CD4-positive, alpha-beta T cell (primary cell): ENCODE measurements at regions not wholly inside any gene's neighbourhood (a gene's known extent, or its start where the extent isn't known, plus 50 kb on each side); places are given as distances from the start of the nearest gene placed in this dataset.
"Not testable (repeated sequence)": the region's sequence is repeated elsewhere in the genome, so short reads cannot be mapped to it uniquely, and the experiment has no call there.

Experiments used
- ATAC-seq: fragments of 200-7000 bp; cut with Tn5 transposase; one replicate; pipeline ENCODE4 v1.10.0; 2022; ENCODE audit warnings: mild to moderate bottlenecking; ENCODE audit not compliant: poor library complexity
- CTCF ChIA-PET: fragments of 350-600 bp; sonication (Branson Sonifier 250); formaldehyde crosslinking; loops from one replicate; lab custom pipeline; 2021; ENCODE audit warnings: antibody characterized with exemption, inconsistent platforms; lab: Charles Lee
- POLR2A ChIA-PET: fragments of 350-600 bp; sonication (Branson Sonifier 250); formaldehyde crosslinking; loops from one replicate; lab custom pipeline; 2021; ENCODE audit warnings: antibody characterized with exemption, inconsistent platforms; lab: Charles Lee
- DNase-seq, 14 experiments: peaks; one replicate each; pipeline ENCODE4 v3.0.0-alpha.2; 2013 to 2020; ENCODE audit warnings: mixed read lengths in 2 of 14
- H3K27ac ChIP-seq, 2 donors: one replicate each; pipeline versions ENCODE4 v1.5.1 to v1.7.0; 2013; ENCODE audit warnings: low read length in 2 of 2, low read depth in 1 of 2, mild to moderate bottlenecking in 1 of 2
- H3K27me3 ChIP-seq, 2 experiments: 1 replicate in 1 of 2; 2 replicates in 1 of 2; pipeline versions ENCODE4 v1.6.1 to v1.7.0; 2013; ENCODE audit warnings: low read length in 2 of 2, control low read depth in 1 of 2, mild to moderate bottlenecking in 1 of 2, moderate library complexity in 1 of 2; ENCODE audit not compliant: insufficient read depth in 2 of 2, control insufficient read depth in 1 of 2
- H3K36me3 ChIP-seq: one replicate; pipeline ENCODE4 v1.6.1; 2013; ENCODE audit warnings: low read length, control low read depth; ENCODE audit not compliant: insufficient read depth
- H3K4me1 ChIP-seq: one replicate; pipeline ENCODE4 v1.6.1; 2013; ENCODE audit warnings: low read length, control low read depth; ENCODE audit not compliant: insufficient read depth
- H3K4me3 ChIP-seq: one replicate; pipeline ENCODE4 v1.5.1; 2013; ENCODE audit warnings: mild to moderate bottlenecking, low read length, moderate library complexity
- H3K9me3 ChIP-seq, 2 experiments: 1 replicate in 1 of 2; 2 replicates in 1 of 2; pipeline versions ENCODE4 v1.6.1 to v1.7.0; 2013; ENCODE audit warnings: low read length in 2 of 2, mild to moderate bottlenecking in 2 of 2, control low read depth in 1 of 2, moderate library complexity in 1 of 2; ENCODE audit not compliant: control insufficient read depth in 1 of 2, insufficient read depth in 1 of 2
- H3K27ac Mint-ChIP-seq: one replicate; pipeline ENCODE4 v1.8.0; 2020; ENCODE audit warnings: mixed read lengths
- H3K27me3 Mint-ChIP-seq: one replicate; pipeline ENCODE4 v1.8.0; 2021; ENCODE audit warnings: mixed read lengths
- H3K36me3 Mint-ChIP-seq: one replicate; pipeline ENCODE4 v1.8.0; 2021; ENCODE audit warnings: low read depth, mixed read lengths
- H3K4me1 Mint-ChIP-seq: one replicate; pipeline ENCODE4 v1.8.0; 2021; ENCODE audit warnings: low read depth, mixed read lengths
- H3K4me3 Mint-ChIP-seq: one replicate; pipeline ENCODE4 v1.8.0; 2020; ENCODE audit warnings: mild to moderate bottlenecking, mixed read lengths
- H3K9me3 Mint-ChIP-seq: one replicate; pipeline ENCODE4 v1.8.0; 2020; ENCODE audit warnings: mixed read lengths
- CTCF ChIP-seq: fragments of 200-600 bp; IDR thresholded peaks from one replicate; pipeline ENCODE4 v1.8.0; 2022; ENCODE audit warnings: antibody characterized with exemption, mild to moderate bottlenecking
- intact Hi-C, 2 experiments: fragments of 100-400 bp; cut with DNase I in 1 of 2; cut with micrococcal nuclease in 1 of 2; formaldehyde crosslinking; loops; one replicate each; pipeline versions ENCODE4 v1.15.1 to v1.9.0; 2023 to 2025; cut with DNase I, micrococcal nuclease

- ATAC-seq (no peak), DNase-seq (no peak)
- no peak overlapping the region for H3K27ac Mint-ChIP-seq
- Histone ChIP-seq H3K27ac (no peak overlapping the region), H3K9me3 (no peaks in the 10 kb centered on the region), H3K27me3 (peaks cover 0 to 7% of the 10 kb centered on the region in 2 experiments), H3K36me3 (no peaks in the 10 kb centered on the region), H3K4me3 (no peak overlapping the region), H3K4me1 (no peaks in the 10 kb centered on the region)
- CTCF ChIA-PET = no interaction called here
- intact Hi-C loops = no loop called here
- POLR2A ChIA-PET = interaction anchor here (0.6 kb wide), 1 partner anchor 13 kb away, joined by 3 read pairs; no protein-coding TSS in a partner anchor
- no peaks in the 10 kb centered on the region for H3K4me1 Mint-ChIP-seq
- no peaks in the 10 kb centered on the region for H3K36me3 Mint-ChIP-seq
- TF ChIP-seq CTCF = no peak
- H3K9me3 Mint-ChIP-seq = peaks cover 4% of the 10 kb centered on the region
- peaks cover 9% of the 10 kb centered on the region for H3K27me3 Mint-ChIP-seq
- no peak overlapping the region for H3K4me3 Mint-ChIP-seq
These were observed 564.2 kb downstream of the PTPRU start for GRCh38 chr1:29800522-29800956.

GRCh38 chr1:29800120-29800519 is 563.8 kb downstream of the PTPRU start:
- peaks cover 11% of the 10 kb centered on the region for H3K27me3 Mint-ChIP-seq
- Histone ChIP-seq H3K9me3 (no peaks in the 10 kb centered on the region), H3K27ac (no peak overlapping the region), H3K36me3 (no peaks in the 10 kb centered on the region), H3K4me1 (no peaks in the 10 kb centered on the region), H3K27me3 (peaks cover 0 to 7% of the 10 kb centered on the region in 2 experiments), H3K4me3 (no peak overlapping the region)
- no peaks in the 10 kb centered on the region for H3K4me1 Mint-ChIP-seq
- ChIA-PET POLR2A (interaction anchor here (0.6 kb wide), 1 partner anchor 12 kb away, joined by 3 read pairs; no protein-coding TSS in a partner anchor), CTCF (no interaction called here)
- no peaks in the 10 kb centered on the region for H3K36me3 Mint-ChIP-seq
- no peak overlapping the region for H3K4me3 Mint-ChIP-seq
- H3K27ac Mint-ChIP-seq = no peak overlapping the region
- intact Hi-C loops = no loop called here
- TF ChIP-seq CTCF = no peak
- no peak for ATAC-seq
- H3K9me3 Mint-ChIP-seq = peaks cover 7% of the 10 kb centered on the region
- no peak for DNase-seq

- CTCF ChIA-PET = no interaction called here
- POLR2A ChIA-PET = no interaction called here
- Histone ChIP-seq H3K4me1 (no peaks in the 10 kb centered on the region), H3K4me3 (no peak overlapping the region), H3K36me3 (no peaks in the 10 kb centered on the region), H3K27me3 (peaks cover 0 to 7% of the 10 kb centered on the region in 2 experiments), H3K9me3 (no peaks in the 10 kb centered on the region), H3K27ac (no peak overlapping the region)
- H3K27ac Mint-ChIP-seq = no peak overlapping the region
- peaks cover 14% of the 10 kb centered on the region for H3K27me3 Mint-ChIP-seq
- no peaks in the 10 kb centered on the region for H3K4me1 Mint-ChIP-seq
- no peaks in the 10 kb centered on the region for H3K36me3 Mint-ChIP-seq
- peaks cover 10% of the 10 kb centered on the region for H3K9me3 Mint-ChIP-seq
- no peak overlapping the region for H3K4me3 Mint-ChIP-seq
- DNase-seq = no peak
- intact Hi-C loops = no loop called here
- TF ChIP-seq CTCF = no peak
- no peak for ATAC-seq
These were observed 562.6 kb downstream of the PTPRU start for GRCh38 chr1:29798699-29799566.

GRCh38 chr1:29797125-29797524 is 560.8 kb downstream of the PTPRU start:
- H3K4me3 ChIP-seq, H3K36me3 ChIP-seq, H3K9me3 ChIP-seq, ATAC-seq, H3K36me3 Mint-ChIP-seq, H3K4me1 ChIP-seq, H3K27ac Mint-ChIP-seq, H3K27me3 ChIP-seq, H3K27ac ChIP-seq, H3K4me3 Mint-ChIP-seq, DNase-seq, CTCF ChIA-PET, H3K4me1 Mint-ChIP-seq, intact Hi-C loops, POLR2A ChIA-PET: not testable (repeated sequence)
- Mint-ChIP-seq H3K9me3 (peaks cover 10% of the 10 kb centered on the region), H3K27me3 (peaks cover 23% of the 10 kb centered on the region)

- H3K36me3 Mint-ChIP-seq, H3K4me1 Mint-ChIP-seq, H3K4me3 Mint-ChIP-seq, H3K36me3 ChIP-seq, ATAC-seq, H3K27ac ChIP-seq, H3K27ac Mint-ChIP-seq, CTCF ChIA-PET, POLR2A ChIA-PET, DNase-seq, intact Hi-C loops, H3K4me3 ChIP-seq, H3K4me1 ChIP-seq, H3K9me3 ChIP-seq, H3K27me3 ChIP-seq: not testable (repeated sequence)
- H3K9me3 Mint-ChIP-seq = peaks cover 10% of the 10 kb centered on the region
- peaks cover 25% of the 10 kb centered on the region for H3K27me3 Mint-ChIP-seq
These were observed 559.6 kb downstream of the PTPRU start for GRCh38 chr1:29795965-29796364.
